ENCODE measurements at regions not wholly inside any gene's neighbourhood (a gene's known extent, or its start where the extent isn't known, plus 50 kb on each side); places are given as distances from the start of the nearest gene placed in this dataset.
"Not testable (repeated sequence)": the region's sequence is repeated elsewhere in the genome, so short reads cannot be mapped to it uniquely, and the experiment has no call there.

DNA sequence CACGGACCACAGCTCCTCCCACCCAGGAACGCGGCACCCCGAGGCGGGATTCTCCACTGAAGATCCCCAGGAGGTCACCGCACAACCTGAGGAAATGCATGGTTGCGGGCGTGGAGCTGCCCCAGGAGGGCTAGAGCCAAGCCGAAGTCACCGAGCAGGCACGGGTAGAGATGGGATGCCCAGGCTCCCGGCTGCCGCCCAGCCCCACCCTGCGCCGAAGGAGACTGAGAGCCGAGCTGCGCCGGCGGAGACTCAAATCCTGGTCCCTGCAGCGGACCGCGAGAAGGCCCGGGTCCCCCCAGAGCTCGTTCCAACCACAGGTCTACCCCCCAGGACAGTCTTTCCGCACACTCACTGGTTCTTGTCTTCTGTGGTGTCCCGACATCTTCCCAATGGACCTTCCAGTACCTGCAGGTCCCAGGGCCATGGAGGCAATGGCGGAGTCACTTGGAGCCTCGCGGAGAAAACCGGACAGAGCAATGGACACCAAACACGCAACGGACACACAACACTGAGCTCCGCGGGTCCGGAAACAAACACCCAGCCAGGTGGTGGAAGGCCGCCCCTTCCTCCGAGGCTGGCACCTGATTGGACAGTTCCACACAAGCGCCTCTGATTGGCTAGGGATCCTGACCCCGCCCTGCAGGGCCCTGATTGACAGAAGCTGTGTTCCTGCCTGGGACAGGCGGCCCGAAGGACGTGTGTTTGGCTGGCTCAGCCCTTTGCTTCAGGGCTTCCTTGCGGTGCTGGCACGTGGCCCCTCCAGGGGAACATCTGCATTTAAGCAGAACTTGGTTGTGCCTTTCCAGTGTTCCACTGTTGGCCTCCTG, 331.9 kb upstream of the NUPR2 start:
- peak overlapping the region in 1 of 3 donors; percentile 16 for H3K4me3 ChIP-seq
- H3K9me3 ChIP-seq = peaks cover 0 to 15% (median 0%) of the 10 kb centered on the region in 4 donors
- no peak overlapping the region for H3K27ac ChIP-seq
- WGBS (ENCODE audit: insufficient coverage, low coverage, low lambda C conversion rate, missing lambda C conversion rate) = 36% methylated on average over 6 of the region's 44 CpGs
- no peaks in the 10 kb centered on the region for H3K36me3 ChIP-seq
- no peaks in the 10 kb centered on the region for H3K4me1 ChIP-seq
- ATAC-seq = peak; percentile 16 to 55 (median 22)
- TF ChIP-seq POLR2A (IDR thresholded peaks at IDR 0.05) = no peak
- TF ChIP-seq, protein P1, sequence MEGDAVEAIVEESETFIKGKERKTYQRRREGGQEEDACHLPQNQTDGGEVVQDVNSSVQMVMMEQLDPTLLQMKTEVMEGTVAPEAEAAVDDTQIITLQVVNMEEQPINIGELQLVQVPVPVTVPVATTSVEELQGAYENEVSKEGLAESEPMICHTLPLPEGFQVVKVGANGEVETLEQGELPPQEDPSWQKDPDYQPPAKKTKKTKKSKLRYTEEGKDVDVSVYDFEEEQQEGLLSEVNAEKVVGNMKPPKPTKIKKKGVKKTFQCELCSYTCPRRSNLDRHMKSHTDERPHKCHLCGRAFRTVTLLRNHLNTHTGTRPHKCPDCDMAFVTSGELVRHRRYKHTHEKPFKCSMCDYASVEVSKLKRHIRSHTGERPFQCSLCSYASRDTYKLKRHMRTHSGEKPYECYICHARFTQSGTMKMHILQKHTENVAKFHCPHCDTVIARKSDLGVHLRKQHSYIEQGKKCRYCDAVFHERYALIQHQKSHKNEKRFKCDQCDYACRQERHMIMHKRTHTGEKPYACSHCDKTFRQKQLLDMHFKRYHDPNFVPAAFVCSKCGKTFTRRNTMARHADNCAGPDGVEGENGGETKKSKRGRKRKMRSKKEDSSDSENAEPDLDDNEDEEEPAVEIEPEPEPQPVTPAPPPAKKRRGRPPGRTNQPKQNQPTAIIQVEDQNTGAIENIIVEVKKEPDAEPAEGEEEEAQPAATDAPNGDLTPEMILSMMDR (IDR thresholded peaks at IDR 0.05) = no peak
- H3K27me3 ChIP-seq = no peaks in the 10 kb centered on the region
- DNase-seq = peak in 1 of 3 donors; percentile 24
- intact Hi-C loops (cut with DNase I) = no loop called here

DNA sequence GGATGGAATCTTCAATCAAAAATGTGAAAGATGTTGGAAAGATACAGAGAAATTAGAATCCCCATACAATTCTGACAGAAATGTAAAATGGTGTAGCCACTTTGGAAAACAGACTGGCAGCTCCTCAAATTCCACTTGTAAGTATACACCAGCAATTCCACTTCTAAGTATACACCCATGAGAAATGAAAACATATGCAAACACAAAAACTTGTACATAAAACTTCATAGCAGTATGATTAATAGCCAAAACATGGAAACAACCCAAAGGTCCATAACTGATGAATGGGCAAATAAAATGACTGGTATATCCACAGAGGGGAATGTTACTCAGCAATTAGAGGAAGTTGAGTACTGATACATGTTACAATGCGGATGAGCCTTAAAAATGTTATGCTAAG, 304.3 kb upstream of the NUPR2 start:
- H3K9me3 ChIP-seq; ATAC-seq; H3K4me1 ChIP-seq; H3K27me3 ChIP-seq; DNase-seq; H3K4me3 ChIP-seq; intact Hi-C loops (cut with DNase I); H3K36me3 ChIP-seq; H3K27ac ChIP-seq: not testable (repeated sequence)
- WGBS (ENCODE audit: insufficient coverage, low coverage, low lambda C conversion rate, missing lambda C conversion rate) = 50% methylated on average over 1 of the region's 1 CpG

DNA sequence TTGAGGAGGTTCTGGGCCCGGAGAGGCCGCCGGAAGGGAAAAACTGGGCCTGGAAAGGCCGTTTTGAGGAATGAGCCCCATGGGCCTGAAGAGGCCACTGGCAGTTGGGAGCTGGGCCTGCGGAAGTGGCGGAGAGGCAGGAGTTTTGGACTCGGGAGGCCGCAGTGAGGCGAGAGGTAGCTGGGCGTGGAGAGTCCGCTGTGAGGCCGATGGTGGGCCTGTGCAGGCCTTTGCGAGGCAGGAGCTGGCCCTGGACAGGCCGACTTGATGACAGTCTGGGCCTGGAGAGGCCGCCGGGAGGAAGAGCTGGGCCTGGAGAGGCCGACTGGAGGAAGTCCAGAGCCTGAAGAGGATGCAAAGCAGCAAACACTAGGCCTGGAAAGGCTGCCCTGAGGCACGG, 259.0 kb upstream of the NUPR2 start:
- Histone ChIP-seq H3K4me3 (no peak overlapping the region), H3K9me3 (peaks cover 0 to 2% (median 0%) of the 10 kb centered on the region in 4 donors), H3K36me3 (no peaks in the 10 kb centered on the region), H3K27me3 (no peaks in the 10 kb centered on the region), H3K4me1 (no peaks in the 10 kb centered on the region), H3K27ac (no peak overlapping the region)
- intact Hi-C loops (cut with DNase I) = no loop called here
- 31% methylated on average over 5 of the region's 18 CpGs for WGBS (ENCODE audit: insufficient coverage, low coverage, low lambda C conversion rate, missing lambda C conversion rate)
- DNase-seq = no peak
- no peak for ATAC-seq
- TF ChIP-seq POLR2A (IDR thresholded peaks at IDR 0.05) = no peak
- TF ChIP-seq, protein P1 (IDR thresholded peaks at IDR 0.05) = no peak

DNA sequence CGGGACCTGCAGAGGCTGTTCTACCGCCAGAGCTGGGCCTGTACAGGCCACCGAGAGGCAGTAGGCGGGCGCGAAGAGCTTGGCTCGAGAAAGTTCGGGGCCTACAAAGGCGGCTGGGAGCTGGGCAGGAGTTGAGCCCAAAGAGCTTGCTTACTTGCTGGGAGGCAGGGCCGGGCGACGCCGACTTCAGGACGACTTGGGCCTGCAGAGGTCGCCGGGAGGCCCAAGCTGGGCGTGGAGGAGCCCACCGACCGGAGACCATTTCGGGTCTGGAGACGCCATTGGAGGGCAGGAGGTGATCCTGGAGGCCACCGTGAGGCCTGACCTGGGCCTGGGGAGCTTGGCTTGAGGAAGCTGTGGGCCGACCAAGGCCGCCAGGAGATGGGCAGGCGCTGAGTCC, 258.4 kb upstream of the NUPR2 start:
- not testable (repeated sequence) for H3K27ac ChIP-seq, H3K4me3 ChIP-seq
- WGBS (ENCODE audit: insufficient coverage, low coverage, low lambda C conversion rate, missing lambda C conversion rate) = 87% methylated on average over 10 of the region's 25 CpGs

DNA sequence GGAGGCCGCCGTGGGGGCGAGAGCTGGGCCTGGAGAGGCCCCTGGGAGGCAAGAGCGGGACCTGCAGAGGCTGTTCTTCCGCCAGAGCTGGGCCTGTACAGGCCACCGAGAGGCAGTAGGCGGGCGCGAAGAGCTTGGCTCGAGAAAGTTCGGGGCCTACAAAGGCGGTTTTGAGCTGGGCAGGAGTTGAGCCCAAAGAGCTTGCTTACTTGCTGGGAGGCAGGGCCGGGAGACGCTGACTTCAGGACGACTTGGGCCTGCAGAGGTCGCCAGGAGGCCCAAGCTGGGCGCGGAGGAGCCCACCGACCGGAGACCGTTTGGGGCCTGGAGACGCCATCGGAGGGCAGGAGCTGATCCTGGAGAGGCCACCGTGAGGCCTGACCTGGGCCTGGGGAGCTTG, 257.1 kb upstream of the NUPR2 start:
- H3K4me1 ChIP-seq; H3K36me3 ChIP-seq; H3K9me3 ChIP-seq; ATAC-seq; H3K4me3 ChIP-seq; intact Hi-C loops (cut with DNase I); H3K27me3 ChIP-seq; H3K27ac ChIP-seq: not testable (repeated sequence)
- 89% methylated on average over 13 of the region's 24 CpGs for WGBS (ENCODE audit: insufficient coverage, low coverage, low lambda C conversion rate, missing lambda C conversion rate)
- DNase-seq = peak in 1 of 3 donors; percentile 95

More for the DNA sequence above, 258.4 kb upstream of the NUPR2 start:
- H3K27me3 ChIP-seq; ATAC-seq; intact Hi-C loops (cut with DNase I); H3K36me3 ChIP-seq; H3K9me3 ChIP-seq; DNase-seq; H3K4me1 ChIP-seq: not testable (repeated sequence)

DNA sequence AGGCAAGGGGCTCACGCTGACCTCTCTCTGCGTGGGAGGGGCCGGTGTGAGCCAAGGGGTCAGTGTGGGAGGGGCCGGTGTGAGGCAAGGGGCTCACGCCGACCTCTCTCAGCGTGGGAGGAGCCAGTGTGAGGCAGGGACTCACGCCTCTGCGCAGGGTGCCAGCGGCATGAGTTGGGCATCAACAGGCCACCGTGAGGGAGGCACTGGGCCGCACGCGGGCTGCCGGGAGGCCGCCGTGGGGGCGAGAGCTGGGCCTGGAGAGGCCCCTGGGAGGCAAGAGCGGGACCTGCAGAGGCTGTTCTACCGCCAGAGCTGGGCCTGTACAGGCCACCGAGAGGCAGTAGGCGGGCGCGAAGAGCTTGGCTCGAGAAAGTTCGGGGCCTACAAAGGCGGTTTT, 255.6 kb upstream of the NUPR2 start:
- H3K4me1 ChIP-seq; H3K27me3 ChIP-seq; intact Hi-C loops (cut with DNase I); H3K36me3 ChIP-seq; H3K4me3 ChIP-seq; ATAC-seq; H3K27ac ChIP-seq; H3K9me3 ChIP-seq: not testable (repeated sequence)
- peak in 2 of 3 donors; percentile 45 to 72 for DNase-seq
- 92% methylated on average over 21 of the region's 27 CpGs for WGBS (ENCODE audit: insufficient coverage, low coverage, low lambda C conversion rate, missing lambda C conversion rate)

DNA sequence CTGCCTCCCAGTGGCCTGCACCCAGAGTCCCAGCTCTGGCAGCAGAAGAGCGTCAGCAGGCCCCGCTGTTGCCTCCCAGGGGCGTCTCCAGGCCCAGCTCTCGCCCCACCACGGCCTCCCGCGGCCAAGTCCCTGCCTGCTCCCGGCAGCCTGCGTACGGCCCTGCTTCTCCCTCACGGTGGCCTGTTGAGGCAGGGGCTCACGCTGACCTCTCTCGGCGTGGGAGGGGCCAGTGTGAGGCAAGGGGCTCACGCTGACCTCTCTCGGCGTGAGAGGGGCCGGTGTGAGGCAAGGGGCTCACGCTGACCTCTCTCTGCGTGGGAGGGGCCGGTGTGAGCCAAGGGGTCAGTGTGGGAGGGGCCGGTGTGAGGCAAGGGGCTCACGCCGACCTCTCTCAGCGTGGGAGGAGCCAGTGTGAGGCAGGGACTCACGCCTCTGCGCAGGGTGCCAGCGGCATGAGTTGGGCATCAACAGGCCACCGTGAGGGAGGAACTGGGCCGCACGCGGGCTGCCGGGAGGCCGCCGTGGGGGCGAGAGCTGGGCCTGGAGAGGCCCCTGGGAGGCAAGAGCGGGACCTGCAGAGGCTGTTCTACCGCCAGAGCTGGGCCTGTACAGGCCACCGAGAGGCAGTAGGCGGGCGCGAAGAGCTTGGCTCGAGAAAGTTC, 254.1 kb upstream of the NUPR2 start:
- H3K36me3 ChIP-seq; H3K27ac ChIP-seq; ATAC-seq; H3K4me3 ChIP-seq; H3K9me3 ChIP-seq; intact Hi-C loops (cut with DNase I); H3K4me1 ChIP-seq; H3K27me3 ChIP-seq; DNase-seq: not testable (repeated sequence)
- 97% methylated on average over 6 of the region's 43 CpGs for WGBS (ENCODE audit: insufficient coverage, low coverage, low lambda C conversion rate, missing lambda C conversion rate)

DNA sequence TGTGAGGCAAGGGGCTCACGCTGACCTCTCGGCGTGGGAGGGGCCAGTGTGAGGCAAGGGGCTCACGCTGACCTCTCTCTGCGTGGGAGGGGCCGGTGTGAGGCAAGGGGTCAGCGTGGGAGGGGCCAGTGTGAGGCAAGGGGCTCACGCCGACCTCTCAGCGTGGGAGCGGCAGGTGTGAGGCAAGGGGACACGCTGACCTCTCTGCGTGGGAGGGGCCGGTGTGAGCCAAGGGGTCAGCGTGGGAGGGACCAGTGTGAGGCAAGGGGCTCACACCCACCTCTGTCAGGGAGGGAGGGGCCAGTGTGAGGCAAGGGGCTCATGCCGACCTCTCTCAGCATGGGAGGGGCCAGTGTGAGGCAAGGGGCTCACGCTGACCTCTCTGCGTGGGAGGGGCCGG, 251.7 kb upstream of the NUPR2 start:
- ATAC-seq; DNase-seq; H3K36me3 ChIP-seq; H3K27me3 ChIP-seq; H3K4me3 ChIP-seq; H3K27ac ChIP-seq; intact Hi-C loops (cut with DNase I); H3K4me1 ChIP-seq; H3K9me3 ChIP-seq: not testable (repeated sequence)
- 89% methylated on average over 8 of the region's 19 CpGs for WGBS (ENCODE audit: insufficient coverage, low coverage, low lambda C conversion rate, missing lambda C conversion rate)

DNA sequence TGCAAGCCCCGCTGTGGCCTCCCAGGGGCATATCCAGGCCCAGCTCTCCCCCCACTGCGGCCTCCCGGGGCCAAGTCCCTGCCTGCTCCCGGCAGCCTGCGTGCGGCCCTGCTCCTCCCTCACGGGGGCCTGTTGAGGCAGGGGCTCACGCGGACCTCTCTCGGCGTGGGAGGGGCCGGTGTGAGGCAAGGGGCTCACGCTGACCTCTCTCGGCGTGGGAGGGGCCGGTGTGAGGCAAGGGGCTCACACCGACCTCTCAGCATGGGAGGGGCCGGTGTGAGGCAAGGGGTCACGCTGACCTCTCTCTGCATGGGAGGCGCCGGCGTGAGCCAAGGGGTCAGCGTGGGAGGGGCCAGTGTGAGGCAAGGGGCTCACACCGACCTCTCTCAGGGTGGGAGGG, 251.2 kb upstream of the NUPR2 start:
- WGBS (ENCODE audit: insufficient coverage, low coverage, low lambda C conversion rate, missing lambda C conversion rate) = no CpG with 5 or more reads among the region's 24 CpGs
- H3K4me3 ChIP-seq; H3K4me1 ChIP-seq; H3K27ac ChIP-seq; H3K36me3 ChIP-seq; ATAC-seq; H3K9me3 ChIP-seq; intact Hi-C loops (cut with DNase I); H3K27me3 ChIP-seq; DNase-seq: not testable (repeated sequence)

All from right lobe of liver (tissue), 6 donors.